ENCODE measurements at regions not wholly inside any gene's neighbourhood (a gene's known extent, or its start where the extent isn't known, plus 50 kb on each side); places are given as distances from the start of the nearest gene placed in this dataset.
"Not testable (repeated sequence)": the region's sequence is repeated elsewhere in the genome, so short reads cannot be mapped to it uniquely, and the experiment has no call there.

- TF ChIP-seq CTCF (conservative IDR thresholded peaks at IDR 0.05; ENCODE audit: low read length); EZH2phosphoT487 (IDR thresholded peaks at IDR 0.05; ENCODE audit: borderline replicate concordance): not testable (repeated sequence)
Observed at GRCh38 chrX:34230156-34230555, 98.0 kb upstream of the FAM47A start.
